Panc1 (cell line): ENCODE measurements at regions not wholly inside any gene's neighbourhood (a gene's known extent, or its start where the extent isn't known, plus 50 kb on each side); places are given as distances from the start of the nearest gene placed in this dataset.

Experiments
- CTCF ChIP-seq: fragments of 450-650 bp; IDR thresholded peaks from 2 replicates; pipeline ENCODE4 v1.5.1; 2017; ENCODE audit warnings: mild to moderate bottlenecking
- POLR2AphosphoS5 ChIP-seq: IDR thresholded peaks from 2 replicates; pipeline ENCODE4 v1.6.1; 2012; ENCODE audit warnings: mild to moderate bottlenecking, low read depth, low read length, moderate library complexity
- REST ChIP-seq, 2 experiments: IDR thresholded peaks; 2 replicates each; pipeline ENCODE4 v1.6.1; 2011 to 2012; ENCODE audit warnings: low read depth in 2 of 2, control low read depth in 1 of 2, low read length in 1 of 2, mild to moderate bottlenecking in 1 of 2, moderate library complexity in 1 of 2; ENCODE audit not compliant: insufficient read depth in 1 of 2
- SIN3A ChIP-seq: IDR thresholded peaks from 2 replicates; pipeline ENCODE4 v1.6.1; 2012; ENCODE audit warnings: low read depth, mild to moderate bottlenecking, low read length, moderate library complexity, borderline replicate concordance; ENCODE audit not compliant: insufficient read depth
- TCF7L2 ChIP-seq: IDR thresholded peaks from 2 replicates; pipeline ENCODE4 v1.6.1; 2011; ENCODE audit warnings: mild to moderate bottlenecking, low read depth, low read length, inconsistent platforms

GRCh38 chr11:122348659-122349409 is 232.8 kb upstream of the BLID start:
- no peak for TF ChIP-seq REST (IDR thresholded peaks at IDR 0.05; ENCODE audit: insufficient read depth in 1 of 2, low read depth in 2 of 2, low read length in 1 of 2)
- no peak for TF ChIP-seq POLR2AphosphoS5
- no peak for TF ChIP-seq CTCF
- no peak for TF ChIP-seq TCF7L2
- no peak for TF ChIP-seq SIN3A
